SH-SY5Y (cell line): ENCODE measurements at regions not wholly inside any gene's neighbourhood (a gene's known extent, or its start where the extent isn't known, plus 50 kb on each side); places are given as distances from the start of the nearest gene placed in this dataset.

Experiments used
- GATA2 ChIP-seq: IDR thresholded peaks from 2 replicates; pipeline ENCODE4 v1.6.1; 2011; ENCODE audit warnings: mild to moderate bottlenecking, low read depth, low read length
- GATA3 ChIP-seq: IDR thresholded peaks from 2 replicates; pipeline ENCODE4 v1.6.1; 2011; ENCODE audit warnings: low read depth, mild to moderate bottlenecking, low read length, moderate library complexity

- TF ChIP-seq GATA2 (no peak), GATA3 (no peak)
Measured at GRCh38 chr2:117703858-117704257, 110.6 kb upstream of the DDX18 start.
